HepG2 (cell line): ENCODE measurements at regions not wholly inside any gene's neighbourhood (a gene's known extent, or its start where the extent isn't known, plus 50 kb on each side); places are given as distances from the start of the nearest gene placed in this dataset.

Source experiments
- ATAC-seq: fragments of 200-7000 bp; cut with Tn5 transposase; 3 replicates; pipeline ENCODE4 v1.9.1; 2020; ENCODE audit warnings: mild to moderate bottlenecking, moderate library complexity
- BruUV-seq: library from RNA; stranded (reverse); fragments of 400-500 nt; replicated peaks from 2 replicates; lab custom pipeline; 2021; lab: Mats Ljungman, UMichigan
- CTCF ChIA-PET: fragments of 300-600 bp; formaldehyde crosslinking; extraction: SDS; loops from one replicate; lab custom pipeline; 2021; ENCODE audit warnings: low total read pairs, inconsistent platforms, low intra/inter-chr PET ratio; lab: Yijun Ruan, JAX
- POLR2A ChIA-PET: fragments of 350-600 bp; sonication (Branson Sonifier 250); formaldehyde crosslinking; loops from one replicate; lab custom pipeline; 2020; ENCODE audit warnings: antibody characterized with exemption, inconsistent platforms; lab: Yijun Ruan, JAX
- DNase-seq: peaks from one replicate; pipeline ENCODE4 v3.0.0-alpha.2; 2015; ENCODE audit warnings: low spot score
- FAIRE-seq: peaks from 3 replicates; lab custom pipeline; 2011; peaks lifted over from hg19 to GRCh38; lab: Jason Lieb, UNC
- H2AFZ ChIP-seq: one replicate; pipeline ENCODE4 v1.6.1; 2011; ENCODE audit warnings: low read length, inconsistent platforms
- H3K27ac ChIP-seq: fragments of 300-600 bp; 3 replicates; pipeline ENCODE4 v1.8.0; 2011; ENCODE audit warnings: mixed run types, mild to moderate bottlenecking, mixed read lengths, low read length, inconsistent platforms; ENCODE audit not compliant: insufficient read depth; ENCODE audit errors: extremely low read length
- H3K27me3 ChIP-seq, 2 experiments: fragments of 200-600 bp in 1 of 2; 2 replicates in 1 of 2; 3 replicates in 1 of 2; pipeline versions ENCODE4 v1.6.0 to v1.8.0; 2011; ENCODE audit warnings: low read length in 2 of 2, mild to moderate bottlenecking in 2 of 2, moderate library complexity in 2 of 2, inconsistent platforms in 1 of 2; ENCODE audit not compliant: insufficient read depth in 2 of 2, control insufficient read depth in 1 of 2
- H3K36me3 ChIP-seq, 2 experiments: fragments of 200-600 bp in 1 of 2; replicated peaks in 1 of 2; 2 replicates in 1 of 2; 3 replicates in 1 of 2; pipeline versions ENCODE4 v1.5.1 to v1.8.0; 2011; ENCODE audit warnings: low read length in 2 of 2, inconsistent platforms in 1 of 2; ENCODE audit not compliant: insufficient read depth in 2 of 2, control insufficient read depth in 1 of 2
- H3K4me1 ChIP-seq: 2 replicates; pipeline ENCODE4 v1.5.1; 2012; ENCODE audit warnings: low read length, inconsistent platforms; ENCODE audit not compliant: insufficient read depth
- H3K4me2 ChIP-seq: 2 replicates; pipeline ENCODE4 v1.6.0; 2011; ENCODE audit warnings: low read depth, low read length, inconsistent platforms
- H3K4me3 ChIP-seq, 3 experiments: fragments of 200-600 bp in 1 of 3; sonication (generic), shearing (Covaris generic) in 1 of 3; replicated peaks in 1 of 3; 2 replicates each; pipeline ENCODE4 v1.5.1; 2011 to 2016; ENCODE audit warnings: low read length in 3 of 3, inconsistent platforms in 2 of 3, low read depth in 2 of 3, mild to moderate bottlenecking in 2 of 3, control low read depth in 1 of 3, mixed read lengths in 1 of 3; ENCODE audit not compliant: insufficient read depth in 1 of 3
- H3K79me2 ChIP-seq: one replicate; pipeline ENCODE4 v1.6.1; 2011; ENCODE audit warnings: low read length, inconsistent platforms; ENCODE audit not compliant: insufficient read depth
- H3K9ac ChIP-seq: 2 replicates; pipeline ENCODE4 v1.6.0; 2011; ENCODE audit warnings: mild to moderate bottlenecking, low read depth, low read length, inconsistent platforms; ENCODE audit not compliant: insufficient read depth
- H3K9me3 ChIP-seq: 2 replicates; pipeline ENCODE4 v1.5.1; 2012; ENCODE audit warnings: mild to moderate bottlenecking, low read length
- H4K20me1 ChIP-seq: 2 replicates; pipeline ENCODE4 v1.6.0; 2011; ENCODE audit warnings: inconsistent platforms, mild to moderate bottlenecking, low read length, moderate library complexity; ENCODE audit not compliant: insufficient read depth
- ARID3A ChIP-seq: IDR thresholded peaks from 2 replicates; pipeline ENCODE4 v1.6.1; 2012; ENCODE audit warnings: low read depth, low read length, improper control_type of control experiment
- BCLAF1 ChIP-seq: fragments of 450-650 bp; IDR thresholded peaks from 2 replicates; pipeline ENCODE4 v1.6.1; 2017; ENCODE audit warnings: mild to moderate bottlenecking
- CBX2 ChIP-seq, 2 experiments: fragments of 200-600 bp in 1 of 2; sonication (generic); formaldehyde crosslinking in 1 of 2; IDR thresholded peaks; 2 replicates each; pipeline versions ENCODE4 v1.7.0 to v1.8.1; 2018 to 2022; ENCODE audit warnings: low read depth in 2 of 2, low read length in 1 of 2, mild to moderate bottlenecking in 1 of 2, missing genetic modification reagents in 1 of 2
- HINFP ChIP-seq: sonication (generic); formaldehyde crosslinking; IDR thresholded peaks from 2 replicates; pipeline ENCODE4 v1.4.0; 2020; ENCODE audit warnings: low read depth, mild to moderate bottlenecking, missing genetic modification reagents
- HNF4G ChIP-seq, 2 experiments: sonication (generic) in 1 of 2; formaldehyde crosslinking in 1 of 2; IDR thresholded peaks; 2 replicates each; pipeline versions ENCODE4 v1.4.0 to v1.6.1; 2011 to 2020; ENCODE audit warnings: borderline replicate concordance in 2 of 2, low read depth in 2 of 2, mild to moderate bottlenecking in 2 of 2, low read length in 1 of 2, missing genetic modification reagents in 1 of 2, moderate library complexity in 1 of 2
- IRF1 ChIP-seq: sonication (generic); formaldehyde crosslinking; IDR thresholded peaks from 2 replicates; pipeline ENCODE4 v1.4.0; 2020; ENCODE audit warnings: low read depth, mild to moderate bottlenecking, missing genetic modification reagents
- NPAS2 ChIP-seq: sonication (generic); formaldehyde crosslinking; IDR thresholded peaks from 2 replicates; pipeline ENCODE4 v1.8.0; 2022; ENCODE audit warnings: mild to moderate bottlenecking, missing genetic modification reagents, borderline replicate concordance
- PAWR ChIP-seq: sonication (generic); formaldehyde crosslinking; IDR thresholded peaks from 2 replicates; pipeline ENCODE4 v1.4.0; 2020; ENCODE audit warnings: missing genetic modification reagents, mild to moderate bottlenecking, borderline replicate concordance
- POLR2AphosphoS2 ChIP-seq: IDR thresholded peaks from 2 replicates; pipeline ENCODE4 v1.6.1; 2011; ENCODE audit warnings: low read depth, low read length, improper control_type of control experiment
- SNAPC2 ChIP-seq: sonication (generic); formaldehyde crosslinking; IDR thresholded peaks from 2 replicates; pipeline ENCODE4 v1.8.1; 2022; ENCODE audit warnings: mild to moderate bottlenecking, missing genetic modification reagents
- ZFAT ChIP-seq: sonication (generic); formaldehyde crosslinking; conservative IDR thresholded peaks from 2 replicates; pipeline ENCODE4 v1.8.1; 2023; ENCODE audit warnings: missing genetic modification reagents, inconsistent platforms
- ZFP36L2 ChIP-seq: sonication (generic); formaldehyde crosslinking; IDR thresholded peaks from 2 replicates; pipeline ENCODE4 v1.4.0; 2020; ENCODE audit warnings: missing genetic modification reagents
- ZNF431 ChIP-seq: sonication (generic); formaldehyde crosslinking; IDR thresholded peaks from 2 replicates; pipeline ENCODE4 v1.9.0; 2022; ENCODE audit warnings: missing genetic modification reagents, low read depth, mild to moderate bottlenecking, borderline replicate concordance
- ZNF468 ChIP-seq: sonication (generic); formaldehyde crosslinking; IDR thresholded peaks from 2 replicates; pipeline ENCODE4 v1.8.0; 2022; ENCODE audit warnings: mild to moderate bottlenecking, moderate library complexity, missing genetic modification reagents
- ZNF549 ChIP-seq: sonication (generic); formaldehyde crosslinking; IDR thresholded peaks from 2 replicates; pipeline ENCODE4 v1.5.0; 2020; ENCODE audit warnings: missing genetic modification reagents
- WGBS: methylation state at CpG from one replicate; pipeline ENCODE4 v1.1.6; 2017; ENCODE audit warnings: low lambda C conversion rate; 5-methylcytosine and 5-hydroxymethylcytosine counted together
- in situ Hi-C: cut with HindIII; loops from 2 replicates; pipeline ENCODE4 v1.10.0; 2017; ENCODE audit warnings: low pct_unique_long_range_greater_than_20kb; ENCODE audit not compliant: extremely low pct_ligation_motif_present
- intact Hi-C: fragments of 100-400 bp; cut with micrococcal nuclease; formaldehyde crosslinking; loops from one replicate; pipeline ENCODE4 v1.10.0; 2022; ENCODE audit not compliant: unreplicated experiment

- TF ChIP-seq ARID3A: no peak
- TF ChIP-seq ZNF431: no peak
- TF ChIP-seq, all 625 proteins: peak for 0
Observed at GRCh38 chr14:54322246-54322645, 74.6 kb upstream of the CDKN3 start (continued).

GRCh38 chr14:54322701-54323337, 74.0 kb upstream of the CDKN3 start:
- no peak overlapping the region for H3K27ac ChIP-seq
- peaks cover 0 to 1% of the 10 kb centered on the region in 2 experiments; a peak in 1 of 5 replicates for H3K27me3 ChIP-seq
- intact Hi-C loops (no loop called here), in situ Hi-C loops (no loop called here)
- H2AFZ ChIP-seq: no peak overlapping the region
- H3K9me3 ChIP-seq: no peaks in the 10 kb centered on the region
- ChIA-PET POLR2A (no interaction called here), CTCF (no interaction called here)
- DNase-seq (no peak), ATAC-seq (no peak), FAIRE-seq (no peak)
- H3K79me2 ChIP-seq: no peaks in the 10 kb centered on the region
- peaks cover 31% of the 10 kb centered on the region for H3K4me1 ChIP-seq
- H4K20me1 ChIP-seq: no peaks in the 10 kb centered on the region
- H3K4me2 ChIP-seq: no peak overlapping the region
- 70% methylated on average over 5 of the region's 5 CpGs for WGBS
- H3K9ac ChIP-seq: no peak overlapping the region
- H3K4me3 ChIP-seq: no peak overlapping the region
- no TSS peak for BruUV-seq
- no peaks in the 10 kb centered on the region for H3K36me3 ChIP-seq
- TF ChIP-seq POLR2AphosphoS2 (no peak), ZNF468 (CRISPR knock-in tag) (no peak), CBX2 (IDR thresholded peaks at IDR 0.05; ENCODE audit: low read depth, low read length) (no peak), CBX2 (CRISPR knock-in tag; IDR thresholded peaks at IDR 0.05; ENCODE audit: low read depth) (no peak), SNAPC2 (CRISPR knock-in tag) (no peak), BCLAF1 (no peak), ZFP36L2 (CRISPR knock-in tag) (no peak), IRF1 (CRISPR knock-in tag) (no peak), ZNF549 (CRISPR knock-in tag) (no peak), HNF4G (IDR thresholded peaks at IDR 0.05; ENCODE audit: borderline replicate concordance, low read depth, low read length) (no peak), HNF4G (CRISPR knock-in tag; IDR thresholded peaks at IDR 0.05; ENCODE audit: borderline replicate concordance, low read depth) (no peak), HINFP (CRISPR knock-in tag) (no peak), NPAS2 (CRISPR knock-in tag) (no peak), PAWR (no peak), ZFAT (CRISPR knock-in tag) (no peak)
